ENCODE measurements at regions not wholly inside any gene's neighbourhood (a gene's known extent, or its start where the extent isn't known, plus 50 kb on each side); places are given as distances from the start of the nearest gene placed in this dataset.

DNA sequence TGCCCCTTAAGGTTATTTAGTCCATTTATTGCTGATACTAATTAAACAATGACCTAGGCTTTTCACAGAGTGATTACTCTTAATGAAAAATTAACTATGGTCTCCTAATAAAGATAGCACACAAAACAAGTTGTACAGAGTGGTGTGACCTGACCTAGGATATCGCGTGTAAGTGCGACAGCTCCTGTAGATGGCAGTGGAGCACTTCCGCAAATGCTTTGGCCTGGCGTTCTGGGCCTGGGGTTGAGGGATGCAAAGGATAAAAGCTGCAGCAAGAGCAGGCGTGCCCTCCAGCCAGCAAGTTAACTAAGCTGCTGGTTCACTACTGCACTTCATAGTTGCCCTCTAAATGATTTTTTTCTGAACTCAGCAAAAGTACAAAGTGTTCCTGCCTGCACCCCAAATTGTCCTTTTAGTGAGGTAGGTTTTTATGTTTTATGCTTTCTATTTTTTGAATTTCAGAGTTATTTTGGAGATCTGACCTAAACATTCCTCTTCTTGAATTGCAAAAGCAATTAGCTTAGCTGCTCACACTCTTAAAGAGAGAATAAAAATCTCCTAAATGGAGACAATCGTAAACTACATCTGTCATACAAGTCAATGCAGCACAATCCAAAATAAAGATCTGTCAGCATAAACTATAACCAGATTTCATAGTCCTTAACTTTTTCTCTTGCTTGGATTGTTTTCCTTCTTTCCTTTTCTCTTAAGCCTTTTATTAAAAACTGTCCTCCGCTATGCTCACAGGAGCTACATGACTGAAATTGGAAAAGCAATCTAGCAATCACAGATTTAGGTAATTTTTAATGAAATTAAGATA, 379.6 kb downstream of the LRIG3 start:
- TF ChIP-seq, protein P1, sequence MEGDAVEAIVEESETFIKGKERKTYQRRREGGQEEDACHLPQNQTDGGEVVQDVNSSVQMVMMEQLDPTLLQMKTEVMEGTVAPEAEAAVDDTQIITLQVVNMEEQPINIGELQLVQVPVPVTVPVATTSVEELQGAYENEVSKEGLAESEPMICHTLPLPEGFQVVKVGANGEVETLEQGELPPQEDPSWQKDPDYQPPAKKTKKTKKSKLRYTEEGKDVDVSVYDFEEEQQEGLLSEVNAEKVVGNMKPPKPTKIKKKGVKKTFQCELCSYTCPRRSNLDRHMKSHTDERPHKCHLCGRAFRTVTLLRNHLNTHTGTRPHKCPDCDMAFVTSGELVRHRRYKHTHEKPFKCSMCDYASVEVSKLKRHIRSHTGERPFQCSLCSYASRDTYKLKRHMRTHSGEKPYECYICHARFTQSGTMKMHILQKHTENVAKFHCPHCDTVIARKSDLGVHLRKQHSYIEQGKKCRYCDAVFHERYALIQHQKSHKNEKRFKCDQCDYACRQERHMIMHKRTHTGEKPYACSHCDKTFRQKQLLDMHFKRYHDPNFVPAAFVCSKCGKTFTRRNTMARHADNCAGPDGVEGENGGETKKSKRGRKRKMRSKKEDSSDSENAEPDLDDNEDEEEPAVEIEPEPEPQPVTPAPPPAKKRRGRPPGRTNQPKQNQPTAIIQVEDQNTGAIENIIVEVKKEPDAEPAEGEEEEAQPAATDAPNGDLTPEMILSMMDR (IDR thresholded peaks at IDR 0.05; ENCODE audit: insufficient read depth, low read length): peak; percentile 46
- no peak for TF ChIP-seq GABPA (IDR thresholded peaks at IDR 0.05; ENCODE audit: low read depth)

Data from HL-60 (cell line).